OCI-LY7 (cell line): ENCODE measurements at regions not wholly inside any gene's neighbourhood (a gene's known extent, or its start where the extent isn't known, plus 50 kb on each side); places are given as distances from the start of the nearest gene placed in this dataset.

ENCODE experiments used
- BruUV-seq: library from RNA; stranded (reverse); fragments of 400-500 nt; replicated peaks from 2 replicates; lab custom pipeline; 2021; lab: Mats Ljungman, UMichigan
- CTCF ChIA-PET: fragments of 300-600 bp; sonication (Branson Sonifier 250); formaldehyde crosslinking; loops from one replicate; lab custom pipeline; 2022; ENCODE audit warnings: antibody characterized with exemption; ENCODE audit not compliant: unreplicated experiment; lab: Charles Lee
- POLR2A ChIA-PET: fragments of 300-600 bp; sonication (Branson Sonifier 250); formaldehyde crosslinking; loops from one replicate; lab custom pipeline; 2022; ENCODE audit warnings: antibody characterized with exemption; lab: Charles Lee
- DNase-seq: peaks from one replicate; pipeline ENCODE4 v3.0.0-alpha.2; 2015; ENCODE audit warnings: low spot score
- H2AFZ ChIP-seq: fragments of 200-600 bp; sonication (generic), shearing (Covaris generic); 2 replicates; pipeline ENCODE4 v1.6.1; 2014; ENCODE audit warnings: mild to moderate bottlenecking, antibody characterized with exemption, low read length, moderate library complexity
- H3K27ac ChIP-seq: fragments of 200-600 bp; sonication (generic); 2 replicates; pipeline ENCODE4 v1.5.1; 2014; ENCODE audit warnings: mixed run types, low read depth, mild to moderate bottlenecking, moderate library complexity, low read length, inconsistent platforms; ENCODE audit not compliant: poor library complexity, severe bottlenecking
- H3K36me3 ChIP-seq: fragments of 200-600 bp; sonication (generic); 2 replicates; pipeline ENCODE4 v1.6.1; 2014; ENCODE audit warnings: mild to moderate bottlenecking, antibody characterized with exemption, low read length, moderate library complexity, mixed read lengths; ENCODE audit not compliant: insufficient read depth
- H3K4me1 ChIP-seq: fragments of 200-600 bp; sonication (generic); 2 replicates; pipeline ENCODE4 v1.5.1; 2014; ENCODE audit warnings: mild to moderate bottlenecking, low read length; ENCODE audit not compliant: insufficient read depth, poor library complexity, severe bottlenecking
- H3K4me2 ChIP-seq: fragments of 200-600 bp; sonication (generic); 2 replicates; pipeline ENCODE4 v1.6.1; 2014; ENCODE audit warnings: mild to moderate bottlenecking, low read length
- H3K4me3 ChIP-seq: fragments of 200-600 bp; sonication (generic); 2 replicates; pipeline ENCODE4 v1.5.1; 2014; ENCODE audit warnings: mild to moderate bottlenecking, low read depth, low read length; ENCODE audit not compliant: poor library complexity, severe bottlenecking
- H3K79me2 ChIP-seq: fragments of 200-600 bp; sonication (generic); 2 replicates; pipeline ENCODE4 v1.6.1; 2016; ENCODE audit warnings: low read depth, mild to moderate bottlenecking, low read length, moderate library complexity, mixed read lengths; ENCODE audit not compliant: insufficient read depth
- H3K9me2 ChIP-seq: fragments of 200-600 bp; sonication (generic); 2 replicates; pipeline ENCODE4 v1.6.1; 2016; ENCODE audit warnings: mild to moderate bottlenecking, low read length, mixed read lengths; ENCODE audit not compliant: insufficient read depth
- H3K9me3 ChIP-seq: fragments of 200-600 bp; sonication (generic); 2 replicates; pipeline ENCODE4 v1.6.1; 2014; ENCODE audit warnings: mild to moderate bottlenecking, mixed run types, low read length, mixed read lengths
- H4K20me1 ChIP-seq: fragments of 200-600 bp; sonication (generic); 2 replicates; pipeline ENCODE4 v1.6.1; 2014; ENCODE audit warnings: mild to moderate bottlenecking, antibody characterized with exemption, low read length, moderate library complexity, mixed read lengths; ENCODE audit not compliant: insufficient read depth
- CTCF ChIP-seq: fragments of 200-600 bp; sonication (generic); conservative IDR thresholded peaks from 2 replicates; pipeline ENCODE4 v1.5.1; 2014; ENCODE audit warnings: mild to moderate bottlenecking, antibody characterized with exemption, low read length, moderate library complexity, mixed read lengths
- EZH2phosphoT487 ChIP-seq: fragments of 200-600 bp; sonication (generic); IDR thresholded peaks from 2 replicates; pipeline ENCODE4 v1.6.1; 2018; ENCODE audit warnings: low read depth, borderline replicate concordance, mild to moderate bottlenecking, mixed run types, antibody characterized with exemption, low read length, moderate library complexity, mixed read lengths
- intact Hi-C: fragments of 100-400 bp; cut with micrococcal nuclease; formaldehyde crosslinking; loops from one replicate; pipeline ENCODE4 v1.10.0; 2022; ENCODE audit not compliant: unreplicated experiment

- no TSS peak for BruUV-seq
- ChIA-PET POLR2A (no interaction called here), CTCF (no interaction called here)
- Histone ChIP-seq H3K9me3 (no peaks in the 10 kb centered on the region; the same call in 1 of the 2 replicates), H3K27ac (no peak overlapping the region), H3K79me2 (no peaks in the 10 kb centered on the region), H3K4me3 (no peak overlapping the region), H4K20me1 (no peaks in the 10 kb centered on the region), H3K36me3 (no peaks in the 10 kb centered on the region), H2AFZ (no peak overlapping the region), H3K4me1 (no peaks in the 10 kb centered on the region), H3K4me2 (no peak overlapping the region), H3K9me2 (no peaks in the 10 kb centered on the region)
- no peak for DNase-seq
- intact Hi-C loops, result no loop called here
- TF ChIP-seq EZH2phosphoT487, result no peak
Observed at GRCh38 chr5:35324201-35324600, 93.9 kb upstream of the PRLR start.

- Histone ChIP-seq H3K36me3 (no peaks in the 10 kb centered on the region), H4K20me1 (no peaks in the 10 kb centered on the region), H3K4me2 (no peak overlapping the region), H3K4me1 (no peaks in the 10 kb centered on the region), H3K27ac (no peak overlapping the region), H3K9me2 (no peaks in the 10 kb centered on the region), H3K4me3 (no peak overlapping the region), H2AFZ (no peak overlapping the region; the same call in 1 of the 2 replicates), H3K79me2 (no peaks in the 10 kb centered on the region), H3K9me3 (no peaks in the 10 kb centered on the region; the same call in 1 of the 2 replicates)
- intact Hi-C loops, result no loop called here
- DNase-seq, result no peak
- TF ChIP-seq CTCF (no peak), EZH2phosphoT487 (no peak)
- ChIA-PET CTCF (no interaction called here), POLR2A (no interaction called here)
- BruUV-seq, result no TSS peak
Observed at GRCh38 chr5:35320029-35320428, 89.7 kb upstream of the PRLR start.

- no peak overlapping the region for H3K27ac ChIP-seq
- no peak for DNase-seq
- no TSS peak for BruUV-seq
- no peak overlapping the region for H3K4me3 ChIP-seq
- no peak overlapping the region; the same call in 1 of the 2 replicates for H3K4me2 ChIP-seq
- H2AFZ ChIP-seq, result no peak overlapping the region; the same call in 1 of the 2 replicates
- H3K36me3 ChIP-seq, result no peaks in the 10 kb centered on the region
- H3K9me2 ChIP-seq, result no peaks in the 10 kb centered on the region
- no peaks in the 10 kb centered on the region for H3K79me2 ChIP-seq
- ChIA-PET POLR2A (no interaction called here), CTCF (no interaction called here)
- no peaks in the 10 kb centered on the region for H4K20me1 ChIP-seq
- intact Hi-C loops, result no loop called here
- no peaks in the 10 kb centered on the region; the same call in 1 of the 2 replicates for H3K9me3 ChIP-seq
- no peaks in the 10 kb centered on the region for H3K4me1 ChIP-seq
- TF ChIP-seq CTCF (no peak), EZH2phosphoT487 (no peak)
Observed at GRCh38 chr5:35319333-35320002, 89.2 kb upstream of the PRLR start.
